WI38 (cell line): ENCODE measurements at regions not wholly inside any gene's neighbourhood (a gene's known extent, or its start where the extent isn't known, plus 50 kb on each side); places are given as distances from the start of the nearest gene placed in this dataset.

Source experiments
- H3K4me3 ChIP-seq: 2 replicates; pipeline ENCODE4 v1.5.1; 2011; ENCODE audit warnings: low read depth, mild to moderate bottlenecking, control low read depth, low read length
- TF ChIP-seq, protein P1 (sequence below): IDR thresholded peaks from 2 replicates; pipeline ENCODE4 v1.5.1; 2012; ENCODE audit warnings: low read depth, mild to moderate bottlenecking, control low read depth, low read length

GRCh38 chr4:148522995-148523394, 80.8 kb upstream of the NR3C2 start:
- H3K4me3 ChIP-seq: no peak overlapping the region
- TF ChIP-seq, protein P1, sequence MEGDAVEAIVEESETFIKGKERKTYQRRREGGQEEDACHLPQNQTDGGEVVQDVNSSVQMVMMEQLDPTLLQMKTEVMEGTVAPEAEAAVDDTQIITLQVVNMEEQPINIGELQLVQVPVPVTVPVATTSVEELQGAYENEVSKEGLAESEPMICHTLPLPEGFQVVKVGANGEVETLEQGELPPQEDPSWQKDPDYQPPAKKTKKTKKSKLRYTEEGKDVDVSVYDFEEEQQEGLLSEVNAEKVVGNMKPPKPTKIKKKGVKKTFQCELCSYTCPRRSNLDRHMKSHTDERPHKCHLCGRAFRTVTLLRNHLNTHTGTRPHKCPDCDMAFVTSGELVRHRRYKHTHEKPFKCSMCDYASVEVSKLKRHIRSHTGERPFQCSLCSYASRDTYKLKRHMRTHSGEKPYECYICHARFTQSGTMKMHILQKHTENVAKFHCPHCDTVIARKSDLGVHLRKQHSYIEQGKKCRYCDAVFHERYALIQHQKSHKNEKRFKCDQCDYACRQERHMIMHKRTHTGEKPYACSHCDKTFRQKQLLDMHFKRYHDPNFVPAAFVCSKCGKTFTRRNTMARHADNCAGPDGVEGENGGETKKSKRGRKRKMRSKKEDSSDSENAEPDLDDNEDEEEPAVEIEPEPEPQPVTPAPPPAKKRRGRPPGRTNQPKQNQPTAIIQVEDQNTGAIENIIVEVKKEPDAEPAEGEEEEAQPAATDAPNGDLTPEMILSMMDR: no peak

- H3K4me3 ChIP-seq: no peak overlapping the region
- TF ChIP-seq, protein P1: no peak
Observed at GRCh38 chr4:148515248-148515647, 73.0 kb upstream of the NR3C2 start.

DNA sequence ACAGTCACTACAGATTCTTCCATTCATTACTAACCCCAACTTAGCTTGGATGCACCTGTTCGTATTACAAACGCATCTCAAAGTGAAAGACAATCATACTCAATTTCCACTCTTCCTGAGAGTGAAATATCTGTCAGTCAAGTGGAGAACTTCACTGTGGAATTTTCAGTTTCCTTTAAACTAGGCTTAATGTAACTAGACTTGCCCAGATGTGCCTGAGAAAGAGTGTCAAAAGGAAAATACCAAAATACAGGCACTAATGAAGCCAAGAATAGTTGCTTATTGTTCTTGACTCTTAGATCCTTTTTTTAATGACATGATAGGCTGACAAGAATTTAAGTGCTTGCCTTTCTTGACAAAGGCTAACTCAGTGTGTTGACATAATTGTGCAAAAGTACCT, 72.4 kb upstream of the NR3C2 start:
- TF ChIP-seq, protein P1: no peak
- no peak overlapping the region for H3K4me3 ChIP-seq

- H3K4me3 ChIP-seq: no peak overlapping the region
- TF ChIP-seq, protein P1: no peak
Observed at GRCh38 chr4:148514041-148514440, 71.8 kb upstream of the NR3C2 start.

DNA sequence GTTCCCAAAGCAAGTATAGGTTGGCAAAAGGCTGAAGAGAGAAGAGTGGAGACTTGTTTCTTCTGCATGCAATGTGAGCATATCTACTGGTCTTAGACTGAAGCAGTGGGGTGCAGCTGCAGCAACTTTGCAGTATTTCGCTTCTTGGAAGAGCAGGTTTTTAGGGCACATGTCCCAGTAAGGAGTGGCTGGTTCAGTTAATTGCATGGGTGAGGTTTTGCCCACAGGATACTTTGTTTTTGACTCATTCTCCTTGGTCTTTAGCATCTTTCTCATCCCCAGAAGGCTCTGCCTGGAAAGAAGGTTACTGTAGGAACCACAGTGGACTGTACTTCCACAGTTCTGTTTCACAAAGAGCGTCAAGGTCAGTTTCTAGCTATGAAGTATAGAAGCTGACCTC, 68.0 kb upstream of the NR3C2 start:
- TF ChIP-seq, protein P1: no peak
- H3K4me3 ChIP-seq: no peak overlapping the region

DNA sequence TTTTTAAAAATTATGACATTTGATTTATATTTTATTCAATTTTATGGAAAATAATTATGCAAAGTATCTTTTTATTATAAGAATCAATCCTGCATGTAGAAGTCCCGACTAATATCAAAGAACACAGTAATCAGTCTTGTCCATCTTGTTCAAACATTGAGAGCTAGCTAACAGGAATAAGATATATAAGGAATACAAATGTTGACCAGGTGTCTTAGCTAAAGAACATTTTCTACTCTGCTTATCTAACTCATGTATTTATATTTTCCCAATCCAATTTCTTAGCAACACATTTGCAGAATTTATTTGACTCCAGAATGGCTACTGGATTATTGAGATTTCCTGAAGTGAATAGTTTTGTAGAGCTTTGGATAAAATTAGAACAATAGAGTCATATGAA, 61.5 kb upstream of the NR3C2 start:
- H3K4me3 ChIP-seq: no peak overlapping the region
- TF ChIP-seq, protein P1: no peak

GRCh38 chr4:148497258-148497657, 55.0 kb upstream of the NR3C2 start:
- H3K4me3 ChIP-seq: no peak overlapping the region
- TF ChIP-seq, protein P1: no peak

DNA sequence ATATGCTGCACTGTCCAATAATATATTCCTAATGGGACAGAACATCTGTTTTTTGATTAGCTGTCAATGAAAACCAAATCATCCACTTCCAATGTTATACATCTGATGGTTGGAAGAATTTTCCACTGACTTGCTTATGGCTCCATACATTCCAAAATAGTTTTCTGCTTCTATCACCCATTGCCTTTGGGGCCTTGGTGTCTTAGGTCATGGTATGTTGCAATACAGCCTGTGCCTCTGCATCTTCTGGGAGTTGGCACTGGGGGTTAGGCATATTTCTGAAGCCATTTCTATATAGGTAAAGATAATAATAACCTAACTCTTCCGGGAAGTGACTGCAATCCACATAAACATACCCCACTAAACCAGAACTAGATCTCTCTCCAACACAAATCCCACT, 53.2 kb upstream of the NR3C2 start:
- no peak overlapping the region for H3K4me3 ChIP-seq
- TF ChIP-seq, protein P1: no peak
